Endothelial cell of umbilical vein (primary cell): ENCODE measurements at regions not wholly inside any gene's neighbourhood (a gene's known extent, or its start where the extent isn't known, plus 50 kb on each side); places are given as distances from the start of the nearest gene placed in this dataset.

Experiments
- BruUV-seq: library from RNA; stranded (reverse); fragments of 400-500 nt; replicated peaks from 2 replicates; lab custom pipeline; 2021; lab: Mats Ljungman, UMichigan
- CTCF ChIA-PET: fragments of 300-600, 350-600 bp; sonication (Branson Sonifier 250); formaldehyde crosslinking; loops from one replicate; lab custom pipeline; 2021; ENCODE audit warnings: antibody characterized with exemption, inconsistent platforms; lab: Charles Lee
- POLR2A ChIA-PET: fragments of 300-600, 350-600 bp; sonication (Branson Sonifier 250); formaldehyde crosslinking; loops from one replicate; lab custom pipeline; 2021; ENCODE audit warnings: antibody characterized with exemption, inconsistent platforms; lab: Charles Lee
- DNase-seq: peaks from one replicate; pipeline ENCODE4 v3.0.0-alpha.2; 2011; ENCODE audit warnings: low read depth, low spot score
- FAIRE-seq: peaks from 2 replicates; lab custom pipeline; 2011; peaks lifted over from hg19 to GRCh38; lab: Jason Lieb, UNC
- H2AFZ ChIP-seq: 2 replicates; pipeline ENCODE4 v1.6.0; 2012; ENCODE audit warnings: low read depth, low read length, control low read depth, inconsistent platforms
- H3K27ac ChIP-seq: 2 replicates; pipeline ENCODE4 v1.5.1; 2011; ENCODE audit warnings: low read depth, mild to moderate bottlenecking, control low read depth, low read length, moderate library complexity; ENCODE audit not compliant: insufficient read depth
- H3K27me3 ChIP-seq, 2 experiments: 2 replicates each; pipeline versions ENCODE4 v1.6.0 to v1.6.1; 2011; ENCODE audit warnings: low read length in 2 of 2, mixed read lengths in 1 of 2; ENCODE audit not compliant: control insufficient read depth in 2 of 2, insufficient read depth in 2 of 2
- H3K36me3 ChIP-seq, 2 experiments: 2 replicates in 1 of 2; 3 replicates in 1 of 2; pipeline ENCODE4 v1.5.1; 2011; ENCODE audit warnings: low read length in 2 of 2, mild to moderate bottlenecking in 1 of 2, moderate library complexity in 1 of 2; ENCODE audit not compliant: control insufficient read depth in 2 of 2, insufficient read depth in 2 of 2; ENCODE audit errors: extremely low read depth in 1 of 2
- H3K4me1 ChIP-seq: 3 replicates; pipeline ENCODE4 v1.5.1; 2011; ENCODE audit warnings: mild to moderate bottlenecking, low read length; ENCODE audit not compliant: control insufficient read depth, insufficient read depth; ENCODE audit errors: extremely low read depth
- H3K4me2 ChIP-seq: 2 replicates; pipeline ENCODE4 v1.6.1; 2011; ENCODE audit warnings: low read length, control low read depth, mixed read lengths; ENCODE audit not compliant: insufficient read depth
- H3K4me3 ChIP-seq, 3 experiments: fragments of 200-600 bp in 1 of 3; sonication (generic), shearing (Covaris generic) in 1 of 3; replicated peaks in 1 of 3; 2 replicates each; pipeline ENCODE4 v1.5.1; 2011 to 2016; ENCODE audit warnings: control low read depth in 3 of 3, low read length in 3 of 3, mild to moderate bottlenecking in 2 of 3, inconsistent platforms in 1 of 3, low read depth in 1 of 3, moderate library complexity in 1 of 3; ENCODE audit not compliant: insufficient read depth in 1 of 3
- H3K79me2 ChIP-seq: 2 replicates; pipeline ENCODE4 v1.6.0; 2012; ENCODE audit warnings: low read length, inconsistent platforms; ENCODE audit not compliant: control insufficient read depth, insufficient read depth
- H3K9ac ChIP-seq: replicated peaks from 2 replicates; pipeline ENCODE3; 2011; ENCODE audit warnings: low read length, control low read depth; ENCODE audit not compliant: insufficient read depth; ENCODE audit errors: extremely low read depth
- H3K9me1 ChIP-seq: replicated peaks from 3 replicates; pipeline ENCODE4 v1.6.0; 2011; ENCODE audit warnings: mild to moderate bottlenecking, low read length; ENCODE audit not compliant: control insufficient read depth, insufficient read depth; ENCODE audit errors: extremely low read depth
- H3K9me3 ChIP-seq: replicated peaks from 2 replicates; pipeline ENCODE4 v1.5.1; 2012; ENCODE audit warnings: low read length, inconsistent platforms; ENCODE audit not compliant: control insufficient read depth, insufficient read depth
- H4K20me1 ChIP-seq: replicated peaks from 2 replicates; pipeline ENCODE3; 2011; ENCODE audit warnings: mild to moderate bottlenecking, low read length; ENCODE audit not compliant: control insufficient read depth, insufficient read depth; ENCODE audit errors: extremely low read depth
- CTCF ChIP-seq, 2 donors: IDR thresholded peaks; 1 replicate in 1 of 2; 2 replicates in 1 of 2; pipeline ENCODE4 v1.5.1; 2011; ENCODE audit warnings: low read length in 2 of 2, mild to moderate bottlenecking in 2 of 2, moderate library complexity in 2 of 2, control low read depth in 1 of 2, inconsistent platforms in 1 of 2, low read depth in 1 of 2; ENCODE audit not compliant: insufficient read depth in 1 of 2; ENCODE audit errors: extremely low read depth in 1 of 2
- EZH2 ChIP-seq: IDR thresholded peaks from 2 replicates; pipeline ENCODE4 v1.6.1; 2012; ENCODE audit warnings: borderline replicate concordance, low read depth, mild to moderate bottlenecking, moderate library complexity, low read length, inconsistent platforms; ENCODE audit not compliant: severe bottlenecking
- FOS ChIP-seq: IDR thresholded peaks from 2 replicates; pipeline ENCODE4 v1.6.1; 2011; ENCODE audit warnings: mild to moderate bottlenecking, low read length, moderate library complexity, borderline replicate concordance; ENCODE audit not compliant: insufficient read depth
- GATA2 ChIP-seq: IDR thresholded peaks from 2 replicates; pipeline ENCODE4 v1.7.0; 2011; ENCODE audit warnings: low read depth, mild to moderate bottlenecking, moderate library complexity, mixed read lengths, low read length; ENCODE audit not compliant: insufficient read length, insufficient read depth
- JUN ChIP-seq: IDR thresholded peaks from 2 replicates; pipeline ENCODE4 v1.6.1; 2011; ENCODE audit warnings: borderline replicate concordance, low read depth; ENCODE audit not compliant: insufficient read length, insufficient read depth
- MAX ChIP-seq: IDR thresholded peaks from 2 replicates; pipeline ENCODE4 v1.6.1; 2011; ENCODE audit not compliant: insufficient read depth, insufficient read length
- MYC ChIP-seq: IDR thresholded peaks from one replicate; pipeline ENCODE4 v1.6.1; 2011; ENCODE audit warnings: mild to moderate bottlenecking, low read depth, low read length
- POLR2A ChIP-seq: IDR thresholded peaks from 2 replicates; pipeline ENCODE4 v1.6.1; 2012; ENCODE audit warnings: low read depth, mild to moderate bottlenecking, control low read depth, low read length
- POLR2AphosphoS5 ChIP-seq: IDR thresholded peaks from 2 replicates; pipeline ENCODE4 v1.6.1; 2012; ENCODE audit warnings: low read depth, mild to moderate bottlenecking, control low read depth, low read length, moderate library complexity; ENCODE audit not compliant: insufficient read depth
- dilution Hi-C: fragments of 300-500 bp; cut with MboI; formaldehyde crosslinking; loops from one replicate; pipeline ENCODE4 v1.15.0; 2019; ENCODE audit warnings: low sequenced_read_pairs; ENCODE audit not compliant: extremely low pct_ligation_motif_present
- intact Hi-C: fragments of 100-400 bp; cut with micrococcal nuclease; formaldehyde crosslinking; loops from one replicate; pipeline ENCODE4 v1.10.0; 2022

GRCh38 chr2:5841126-5841525 is 148.9 kb downstream of the SOX11 start:
- no TSS peak for BruUV-seq
- H3K4me3 ChIP-seq, result no peak overlapping the region
- no peaks in the 10 kb centered on the region for H3K9me1 ChIP-seq
- H4K20me1 ChIP-seq, result no peaks in the 10 kb centered on the region
- dilution Hi-C loops (no loop called here), intact Hi-C loops (no loop called here)
- no peaks in the 10 kb centered on the region for H3K4me1 ChIP-seq
- TF ChIP-seq JUN, result no peak
- no peak for TF ChIP-seq MAX
- no peak for TF ChIP-seq POLR2A
- no peak for TF ChIP-seq GATA2
- TF ChIP-seq POLR2AphosphoS5, result no peak
- TF ChIP-seq FOS, result no peak
- TF ChIP-seq EZH2, result no peak
- no peak for TF ChIP-seq MYC
- no peak for TF ChIP-seq CTCF (IDR thresholded peaks at IDR 0.05; ENCODE audit: extremely low read depth in 1 of 2, insufficient read depth in 1 of 2, low read depth in 1 of 2, low read length in 2 of 2)
- H3K36me3 ChIP-seq, result no peaks in the 10 kb centered on the region
- H2AFZ ChIP-seq, result no peak overlapping the region
- H3K9me3 ChIP-seq, result peaks cover 8% of the 10 kb centered on the region
- no peaks in the 10 kb centered on the region for H3K27me3 ChIP-seq
- FAIRE-seq, result no peak
- ChIA-PET POLR2A (no interaction called here), CTCF (no interaction called here)
- no peak for DNase-seq
- no peak overlapping the region for H3K9ac ChIP-seq
- no peaks in the 10 kb centered on the region for H3K79me2 ChIP-seq
- H3K27ac ChIP-seq, result no peak overlapping the region
- H3K4me2 ChIP-seq, result no peak overlapping the region
